Lower leg skin (tissue), 4 donors: ENCODE measurements at regions not wholly inside any gene's neighbourhood (a gene's known extent, or its start where the extent isn't known, plus 50 kb on each side); places are given as distances from the start of the nearest gene placed in this dataset.

Experiments
- DNase-seq, 2 donors: peaks; one replicate each; pipeline ENCODE4 v3.0.0-alpha.2; 2019; ENCODE audit warnings: low spot score in 2 of 2
- H3K4me3 ChIP-seq: fragments of 200-600 bp; sonication (generic); 2 replicates; pipeline ENCODE4 v1.5.1; 2017; ENCODE audit warnings: mild to moderate bottlenecking, low read depth; ENCODE audit not compliant: poor library complexity, severe bottlenecking
- POLR2A ChIP-seq, 2 donors: fragments of 450-650 bp; IDR thresholded peaks; one replicate each; pipeline ENCODE4 v1.6.1; 2016 to 2017; ENCODE audit warnings: antibody characterized with exemption in 2 of 2, mild to moderate bottlenecking in 1 of 2, moderate library complexity in 1 of 2
- WGBS, 2 donors: methylation state at CpG; one replicate each; pipeline ENCODE4 v1.1.5; 2018; 5-methylcytosine and 5-hydroxymethylcytosine counted together
- intact Hi-C: fragments of 100-400 bp; cut with DNase I; formaldehyde crosslinking; loops from one replicate; pipeline ENCODE4 v1.15.0; 2023; ENCODE audit warnings: low total_unique reads
- TF ChIP-seq, protein P1 (sequence below), 3 donors: fragments of 450-650 bp; IDR thresholded peaks; one replicate each; pipeline ENCODE4 v1.5.1; 2016; ENCODE audit warnings: antibody characterized with exemption in 3 of 3, mild to moderate bottlenecking in 3 of 3, moderate library complexity in 2 of 3

DNA sequence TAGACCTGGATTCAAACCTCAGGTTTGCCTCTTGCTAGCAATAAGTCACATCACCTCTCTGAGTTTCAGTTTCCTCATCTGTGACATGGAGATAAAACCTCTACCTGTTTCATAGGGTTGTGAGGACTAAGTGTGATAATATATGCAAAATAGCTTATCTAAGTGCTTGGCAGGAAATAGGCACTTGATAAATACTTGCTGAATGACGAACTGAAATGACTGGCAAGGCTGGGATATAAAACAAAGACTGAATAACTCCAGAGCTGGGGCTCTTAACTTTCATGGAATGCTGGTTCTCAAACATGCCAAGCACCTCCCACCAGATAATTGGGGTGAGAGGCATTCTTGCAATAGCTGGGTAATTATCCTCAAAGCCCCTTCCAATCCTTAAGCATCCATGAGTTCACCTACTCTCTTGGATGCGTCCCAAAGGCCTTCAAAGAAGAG lies 87.6 kb downstream of the ADRB2 start:
- intact Hi-C loops, result no loop called here
- TF ChIP-seq POLR2A (IDR thresholded peaks at IDR 0.05), result no peak
- TF ChIP-seq, protein P1, sequence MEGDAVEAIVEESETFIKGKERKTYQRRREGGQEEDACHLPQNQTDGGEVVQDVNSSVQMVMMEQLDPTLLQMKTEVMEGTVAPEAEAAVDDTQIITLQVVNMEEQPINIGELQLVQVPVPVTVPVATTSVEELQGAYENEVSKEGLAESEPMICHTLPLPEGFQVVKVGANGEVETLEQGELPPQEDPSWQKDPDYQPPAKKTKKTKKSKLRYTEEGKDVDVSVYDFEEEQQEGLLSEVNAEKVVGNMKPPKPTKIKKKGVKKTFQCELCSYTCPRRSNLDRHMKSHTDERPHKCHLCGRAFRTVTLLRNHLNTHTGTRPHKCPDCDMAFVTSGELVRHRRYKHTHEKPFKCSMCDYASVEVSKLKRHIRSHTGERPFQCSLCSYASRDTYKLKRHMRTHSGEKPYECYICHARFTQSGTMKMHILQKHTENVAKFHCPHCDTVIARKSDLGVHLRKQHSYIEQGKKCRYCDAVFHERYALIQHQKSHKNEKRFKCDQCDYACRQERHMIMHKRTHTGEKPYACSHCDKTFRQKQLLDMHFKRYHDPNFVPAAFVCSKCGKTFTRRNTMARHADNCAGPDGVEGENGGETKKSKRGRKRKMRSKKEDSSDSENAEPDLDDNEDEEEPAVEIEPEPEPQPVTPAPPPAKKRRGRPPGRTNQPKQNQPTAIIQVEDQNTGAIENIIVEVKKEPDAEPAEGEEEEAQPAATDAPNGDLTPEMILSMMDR (IDR thresholded peaks at IDR 0.05), result no peak
- DNase-seq, result no peak
- no peak overlapping the region for H3K4me3 ChIP-seq
- WGBS, 2 donors, result 54 to 63% methylated on average over 2 of the region's 2 CpGs

DNA sequence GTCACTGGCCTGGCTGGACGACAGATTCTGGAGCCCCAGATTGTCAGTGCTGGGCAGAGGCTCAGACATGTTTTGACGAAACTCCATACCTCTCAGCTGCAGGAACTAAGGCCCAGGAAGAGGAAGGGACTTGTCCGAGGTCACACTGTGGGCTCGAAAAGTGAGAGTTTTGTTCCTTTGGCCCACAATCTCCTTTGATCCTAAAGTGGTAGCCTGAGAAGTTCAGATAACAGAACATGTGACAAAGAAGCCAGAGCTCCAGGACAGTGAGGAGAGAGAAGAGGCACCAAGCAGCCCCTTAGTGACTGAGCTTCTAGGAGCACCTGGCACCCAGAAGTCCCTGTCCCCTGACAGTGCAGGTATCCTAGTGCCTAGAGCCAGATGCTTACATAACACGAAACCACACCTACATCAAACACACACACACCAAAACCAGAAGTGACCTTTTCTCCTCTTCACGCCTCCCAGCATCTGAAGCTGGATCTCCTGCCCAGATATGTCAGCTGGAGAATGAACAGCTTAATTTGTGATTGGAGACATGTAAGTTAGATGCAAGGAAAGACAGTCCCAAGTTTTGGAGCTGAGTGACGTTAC lies 88.9 kb downstream of the ADRB2 start:
- no peak for TF ChIP-seq POLR2A (IDR thresholded peaks at IDR 0.05)
- TF ChIP-seq, protein P1 (IDR thresholded peaks at IDR 0.05), result no peak
- no peak for DNase-seq
- intact Hi-C loops, result no loop called here
- no peak overlapping the region for H3K4me3 ChIP-seq
- 26 to 42% methylated on average over 7 of the region's 7 CpGs for WGBS, 2 donors

DNA sequence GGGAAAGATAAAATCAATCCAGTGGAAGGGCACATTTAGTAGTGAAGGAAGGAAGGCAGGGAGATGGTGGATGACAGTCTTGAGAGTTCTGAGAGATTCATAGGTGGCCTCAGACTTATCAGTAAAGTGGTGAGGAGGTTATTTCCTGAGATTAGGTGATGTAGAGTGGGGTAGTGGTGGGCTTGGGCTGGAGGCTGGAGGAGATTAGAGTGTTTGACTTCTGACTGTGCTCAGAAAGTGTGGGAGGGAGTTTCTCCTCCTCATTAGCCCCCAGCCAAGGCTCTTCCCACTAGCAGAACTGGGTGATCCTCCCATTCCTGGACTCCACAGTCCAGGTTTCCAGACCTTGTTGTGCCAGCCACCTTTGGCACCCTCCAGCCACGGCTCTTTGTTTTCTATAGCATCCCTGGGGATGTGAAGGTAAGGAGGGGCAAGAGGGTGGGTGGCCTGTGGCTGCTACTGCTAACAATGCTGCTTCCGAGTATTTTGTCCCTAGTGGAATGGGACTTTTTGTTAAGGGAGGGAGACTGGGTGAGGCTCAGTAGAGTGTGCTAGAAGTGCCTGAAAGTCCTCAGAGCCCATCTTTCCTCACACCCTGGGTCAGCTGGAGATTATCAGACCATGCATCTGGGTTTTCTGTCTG lies 94.4 kb downstream of the ADRB2 start:
- no peak for TF ChIP-seq POLR2A (IDR thresholded peaks at IDR 0.05)
- TF ChIP-seq, protein P1 (IDR thresholded peaks at IDR 0.05), result no peak
- H3K4me3 ChIP-seq, result no peak overlapping the region
- DNase-seq, result no peak
- intact Hi-C loops, result no loop called here
- WGBS, 2 donors, result 75 to 91% methylated on average over 2 of the region's 2 CpGs

DNA sequence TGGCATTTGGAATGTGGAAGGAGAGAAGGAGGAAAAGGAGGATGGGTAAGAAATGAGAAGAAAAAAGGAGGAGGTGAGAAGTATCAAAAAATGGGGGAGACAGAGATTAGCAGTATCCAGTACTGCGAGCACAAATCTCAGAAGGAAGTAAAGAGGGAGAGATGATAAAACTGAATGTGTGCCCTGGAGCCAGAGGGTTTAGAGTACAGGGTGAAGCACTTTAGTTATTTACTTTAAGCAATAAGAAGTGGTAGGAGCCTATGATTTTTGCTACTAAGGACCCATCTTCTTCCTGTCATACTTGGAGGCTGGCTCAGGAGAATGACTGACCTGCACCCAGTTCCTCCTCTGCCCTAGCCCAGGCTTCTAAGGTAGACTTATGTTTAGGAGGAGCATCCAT lies 94.9 kb downstream of the ADRB2 start:
- DNase-seq, result no peak
- 85 to 94% methylated on average over 1 of the region's 1 CpG for WGBS, 2 donors
- intact Hi-C loops, result no loop called here
- TF ChIP-seq, protein P1 (IDR thresholded peaks at IDR 0.05), result no peak
- no peak for TF ChIP-seq POLR2A (IDR thresholded peaks at IDR 0.05)
- no peak overlapping the region for H3K4me3 ChIP-seq

DNA sequence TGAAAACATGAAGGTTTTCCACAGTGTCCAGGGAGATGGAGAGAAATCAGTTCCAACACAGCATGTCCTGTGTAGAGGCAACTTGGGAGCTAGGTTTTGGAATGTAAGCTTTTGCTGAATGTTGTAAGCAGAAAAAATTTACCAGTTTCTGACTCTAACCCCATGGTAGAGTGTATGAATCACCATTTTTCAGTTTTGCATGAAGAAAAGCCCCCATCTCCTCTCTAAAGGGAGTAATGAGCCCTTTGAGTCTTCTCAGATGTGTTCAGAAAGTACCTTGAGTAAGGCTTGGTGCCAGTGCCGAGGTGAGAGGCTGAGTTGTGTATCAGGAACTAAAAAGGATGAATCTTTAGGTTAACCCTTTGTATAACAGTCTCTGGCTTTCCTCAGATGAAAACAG lies 96.2 kb downstream of the ADRB2 start:
- intact Hi-C loops, result no loop called here
- DNase-seq, result no peak
- H3K4me3 ChIP-seq, result no peak overlapping the region
- TF ChIP-seq, protein P1 (IDR thresholded peaks at IDR 0.05), result no peak
- no peak for TF ChIP-seq POLR2A (IDR thresholded peaks at IDR 0.05)
- 33 to 45% methylated on average over 1 of the region's 1 CpG for WGBS, 2 donors

DNA sequence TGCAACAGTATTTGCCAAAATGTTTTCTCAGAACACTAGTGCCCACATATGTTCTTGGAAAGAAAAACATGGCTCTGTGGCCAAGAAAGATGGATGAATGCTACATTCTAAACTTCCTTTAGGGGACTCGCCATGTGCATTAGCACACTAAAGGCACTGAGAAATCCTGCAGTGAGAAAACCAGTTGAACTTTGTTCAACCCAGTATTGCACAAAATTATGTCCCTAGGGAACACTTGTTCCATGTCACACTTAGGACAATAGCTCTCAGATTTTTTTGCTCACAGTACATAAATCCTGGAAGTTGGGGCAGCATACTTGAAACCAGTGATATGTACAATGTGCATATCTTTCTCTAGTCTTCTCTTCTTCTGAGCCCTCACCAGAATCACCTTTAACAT lies 96.6 kb downstream of the ADRB2 start:
- WGBS, 2 donors, result 90% methylated on average over 1 of the region's 1 CpG
- no peak for TF ChIP-seq POLR2A (IDR thresholded peaks at IDR 0.05)
- TF ChIP-seq, protein P1 (IDR thresholded peaks at IDR 0.05), result no peak
- intact Hi-C loops, result no loop called here
- no peak for DNase-seq
- no peak overlapping the region for H3K4me3 ChIP-seq
